ENCODE measurements at regions not wholly inside any gene's neighbourhood (a gene's known extent, or its start where the extent isn't known, plus 50 kb on each side); places are given as distances from the start of the nearest gene placed in this dataset.

DNA sequence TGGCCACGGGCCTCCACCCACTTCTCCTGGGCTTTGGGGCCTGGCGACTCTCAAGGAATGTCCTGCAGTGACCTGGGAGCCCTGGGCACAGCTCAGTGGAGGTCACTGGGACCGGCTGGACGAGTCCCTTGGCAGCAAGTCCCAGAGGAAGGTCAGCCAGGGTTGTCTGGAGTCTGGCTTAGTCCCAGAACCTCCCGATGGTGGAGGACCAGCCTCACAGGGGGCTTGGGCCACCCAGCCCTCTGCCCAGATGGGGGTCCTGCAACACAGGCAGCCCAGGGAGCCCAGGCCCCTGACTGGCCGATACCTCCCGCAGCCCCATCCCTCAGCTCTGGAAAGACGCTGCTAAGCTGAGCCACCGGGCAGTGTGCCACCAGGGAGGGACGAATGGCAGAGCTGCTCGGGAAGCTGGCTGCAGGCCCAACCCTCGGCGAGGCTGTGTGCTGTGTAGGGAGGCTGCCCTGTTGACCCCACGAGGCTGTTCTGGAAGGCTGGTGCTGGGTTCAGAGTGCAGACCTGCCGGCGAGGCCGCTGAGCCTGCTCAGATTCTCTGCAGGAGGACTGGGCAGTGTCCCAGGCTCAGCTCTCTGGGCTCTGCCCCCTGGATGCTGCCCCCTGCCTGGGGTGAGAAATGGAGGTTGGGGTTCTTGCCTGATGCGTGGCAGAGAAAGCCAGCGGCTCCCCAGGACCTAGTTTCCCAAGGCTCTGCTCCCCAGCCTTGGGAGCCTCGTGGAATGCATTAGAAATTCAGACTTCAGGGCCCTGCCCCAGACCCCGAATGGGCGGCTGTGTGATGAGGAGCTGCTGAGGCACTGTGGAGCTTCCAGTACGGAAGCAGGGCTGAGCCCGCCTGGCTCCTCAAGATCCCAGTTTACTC is 61.7 kb downstream of the ADRA2C start:
- H3K4me3 ChIP-seq (ENCODE audit: low read depth, low read length) = no peak overlapping the region
- DNase-seq (ENCODE audit: low read depth) = no peak
- TF ChIP-seq MYC (IDR thresholded peaks at IDR 0.05; ENCODE audit: low read depth, low read length) = no peak
- TF ChIP-seq, protein P1, sequence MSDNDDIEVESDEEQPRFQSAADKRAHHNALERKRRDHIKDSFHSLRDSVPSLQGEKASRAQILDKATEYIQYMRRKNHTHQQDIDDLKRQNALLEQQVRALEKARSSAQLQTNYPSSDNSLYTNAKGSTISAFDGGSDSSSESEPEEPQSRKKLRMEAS (IDR thresholded peaks at IDR 0.05; ENCODE audit: low read depth, low read length) = no peak
- no peak for TF ChIP-seq POLR2A (IDR thresholded peaks at IDR 0.05; ENCODE audit: extremely low read depth, insufficient read length)
- TF ChIP-seq, protein P2, sequence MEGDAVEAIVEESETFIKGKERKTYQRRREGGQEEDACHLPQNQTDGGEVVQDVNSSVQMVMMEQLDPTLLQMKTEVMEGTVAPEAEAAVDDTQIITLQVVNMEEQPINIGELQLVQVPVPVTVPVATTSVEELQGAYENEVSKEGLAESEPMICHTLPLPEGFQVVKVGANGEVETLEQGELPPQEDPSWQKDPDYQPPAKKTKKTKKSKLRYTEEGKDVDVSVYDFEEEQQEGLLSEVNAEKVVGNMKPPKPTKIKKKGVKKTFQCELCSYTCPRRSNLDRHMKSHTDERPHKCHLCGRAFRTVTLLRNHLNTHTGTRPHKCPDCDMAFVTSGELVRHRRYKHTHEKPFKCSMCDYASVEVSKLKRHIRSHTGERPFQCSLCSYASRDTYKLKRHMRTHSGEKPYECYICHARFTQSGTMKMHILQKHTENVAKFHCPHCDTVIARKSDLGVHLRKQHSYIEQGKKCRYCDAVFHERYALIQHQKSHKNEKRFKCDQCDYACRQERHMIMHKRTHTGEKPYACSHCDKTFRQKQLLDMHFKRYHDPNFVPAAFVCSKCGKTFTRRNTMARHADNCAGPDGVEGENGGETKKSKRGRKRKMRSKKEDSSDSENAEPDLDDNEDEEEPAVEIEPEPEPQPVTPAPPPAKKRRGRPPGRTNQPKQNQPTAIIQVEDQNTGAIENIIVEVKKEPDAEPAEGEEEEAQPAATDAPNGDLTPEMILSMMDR (IDR thresholded peaks at IDR 0.05; ENCODE audit: low read depth, low read length) = no peak

DNA sequence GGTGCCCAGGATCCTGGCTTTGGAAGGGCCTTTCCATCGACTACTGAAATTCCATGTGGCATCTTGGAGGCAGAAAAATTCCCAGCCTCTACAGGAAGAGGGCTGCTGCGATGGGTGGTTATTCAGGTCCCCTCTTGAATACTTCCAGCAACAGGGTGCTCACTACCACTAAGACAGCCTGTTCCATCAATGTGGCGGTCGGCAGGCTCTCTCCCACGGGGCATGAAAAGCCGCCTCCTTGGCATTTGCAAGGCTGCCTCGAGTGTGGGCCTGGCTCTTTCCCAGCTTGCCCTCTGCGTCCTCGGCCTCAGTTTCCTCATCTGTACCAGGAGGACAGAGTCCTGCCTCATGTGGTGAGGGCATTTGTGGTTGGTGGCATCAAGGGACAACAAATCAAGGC is 62.4 kb downstream of the ADRA2C start:
- TF ChIP-seq, protein P1 (IDR thresholded peaks at IDR 0.05; ENCODE audit: low read depth, low read length) = no peak
- TF ChIP-seq POLR2A (IDR thresholded peaks at IDR 0.05; ENCODE audit: extremely low read depth, insufficient read length) (no peak), MYC (IDR thresholded peaks at IDR 0.05; ENCODE audit: low read depth, low read length) (no peak)
- TF ChIP-seq, protein P2 (IDR thresholded peaks at IDR 0.05; ENCODE audit: low read depth, low read length) = no peak
- H3K4me3 ChIP-seq (ENCODE audit: low read depth, low read length) = no peak overlapping the region
- no peak for DNase-seq (ENCODE audit: low read depth)

DNA sequence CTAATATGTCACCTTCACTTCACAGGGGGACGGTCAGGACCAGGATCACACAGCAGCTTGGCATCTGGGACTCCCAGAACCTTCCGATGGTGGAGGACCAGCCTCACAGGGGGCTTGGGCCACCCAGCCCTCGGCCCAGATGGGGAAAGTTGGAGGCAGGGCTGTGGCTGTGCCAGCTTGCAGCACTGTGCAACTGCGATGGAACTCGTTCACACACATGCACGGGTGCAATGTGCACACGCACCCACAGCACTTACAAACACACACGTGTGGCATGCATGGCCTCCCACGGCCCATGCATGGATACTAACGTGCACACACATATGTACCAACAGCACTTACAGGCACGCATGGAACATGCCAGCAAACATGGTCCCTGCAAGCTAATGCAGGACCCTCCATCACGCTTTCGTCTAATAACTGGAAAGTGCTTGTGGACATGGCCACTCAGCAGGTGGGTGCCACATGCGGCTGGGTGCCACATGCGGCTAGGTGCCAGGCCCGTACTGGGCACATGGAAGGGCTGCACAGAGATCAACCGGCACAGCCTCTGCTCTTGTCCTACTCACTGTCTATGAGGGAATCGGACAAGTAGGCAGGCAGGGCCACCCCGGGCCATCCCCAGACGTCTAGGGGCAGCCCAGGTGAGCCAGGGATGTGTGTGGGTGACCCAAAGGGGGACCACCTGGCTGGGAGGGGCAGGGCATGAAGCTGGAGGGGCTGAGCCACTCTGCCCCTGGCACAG is 63.2 kb downstream of the ADRA2C start:
- TF ChIP-seq, protein P1 (IDR thresholded peaks at IDR 0.05; ENCODE audit: low read depth, low read length) = 0 out of 2 replicates have a peak, but pooled peaks have one; percentile 5
- TF ChIP-seq, protein P2 (IDR thresholded peaks at IDR 0.05; ENCODE audit: low read depth, low read length) = no peak
- DNase-seq (ENCODE audit: low read depth) = no peak
- H3K4me3 ChIP-seq (ENCODE audit: low read depth, low read length) = no peak overlapping the region

DNA sequence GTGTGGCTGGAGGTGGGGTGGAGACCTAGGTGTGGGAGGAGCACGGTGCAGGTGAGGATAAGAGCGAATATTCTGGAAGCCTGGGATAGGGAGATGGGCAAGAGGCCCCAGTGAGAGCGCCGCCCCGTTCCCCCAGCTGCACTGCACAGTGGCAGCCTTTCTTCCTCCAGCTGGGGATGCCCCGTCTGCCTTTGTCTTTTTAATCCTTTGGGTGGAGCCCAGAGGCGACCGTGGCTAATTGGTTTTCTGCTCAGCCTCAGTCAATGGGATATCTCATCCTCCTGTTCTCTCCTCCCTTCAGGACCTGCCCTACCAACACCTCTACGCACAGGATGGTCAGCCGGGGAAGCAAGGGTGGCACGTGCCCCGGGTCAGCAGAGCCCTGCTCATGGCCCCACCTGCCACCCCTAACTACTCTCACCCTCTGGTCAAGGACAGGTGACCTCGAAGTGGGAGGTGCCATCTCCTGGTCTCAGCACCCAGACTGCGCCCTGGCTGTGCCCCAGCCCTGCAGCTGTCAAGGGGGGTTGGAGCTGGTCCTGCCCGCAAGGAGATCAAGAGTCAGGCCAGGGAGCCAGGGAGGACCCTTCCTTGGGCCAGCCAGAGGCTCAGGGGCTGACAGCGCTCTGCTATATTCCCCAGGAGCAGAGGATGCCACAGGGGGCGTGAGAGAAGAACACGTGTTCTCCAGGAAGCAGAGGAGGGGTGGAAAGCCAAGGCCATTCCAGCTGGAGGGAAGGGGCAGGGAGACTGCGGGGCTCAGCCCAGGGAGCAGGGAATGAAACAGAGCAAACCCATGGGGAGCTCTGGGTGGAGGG is 64.0 kb downstream of the ADRA2C start:
- DNase-seq (ENCODE audit: low read depth) = no peak
- no peak overlapping the region for H3K4me3 ChIP-seq (ENCODE audit: low read depth, low read length)
- TF ChIP-seq, protein P1 (IDR thresholded peaks at IDR 0.05; ENCODE audit: low read depth, low read length) = no peak

DNA sequence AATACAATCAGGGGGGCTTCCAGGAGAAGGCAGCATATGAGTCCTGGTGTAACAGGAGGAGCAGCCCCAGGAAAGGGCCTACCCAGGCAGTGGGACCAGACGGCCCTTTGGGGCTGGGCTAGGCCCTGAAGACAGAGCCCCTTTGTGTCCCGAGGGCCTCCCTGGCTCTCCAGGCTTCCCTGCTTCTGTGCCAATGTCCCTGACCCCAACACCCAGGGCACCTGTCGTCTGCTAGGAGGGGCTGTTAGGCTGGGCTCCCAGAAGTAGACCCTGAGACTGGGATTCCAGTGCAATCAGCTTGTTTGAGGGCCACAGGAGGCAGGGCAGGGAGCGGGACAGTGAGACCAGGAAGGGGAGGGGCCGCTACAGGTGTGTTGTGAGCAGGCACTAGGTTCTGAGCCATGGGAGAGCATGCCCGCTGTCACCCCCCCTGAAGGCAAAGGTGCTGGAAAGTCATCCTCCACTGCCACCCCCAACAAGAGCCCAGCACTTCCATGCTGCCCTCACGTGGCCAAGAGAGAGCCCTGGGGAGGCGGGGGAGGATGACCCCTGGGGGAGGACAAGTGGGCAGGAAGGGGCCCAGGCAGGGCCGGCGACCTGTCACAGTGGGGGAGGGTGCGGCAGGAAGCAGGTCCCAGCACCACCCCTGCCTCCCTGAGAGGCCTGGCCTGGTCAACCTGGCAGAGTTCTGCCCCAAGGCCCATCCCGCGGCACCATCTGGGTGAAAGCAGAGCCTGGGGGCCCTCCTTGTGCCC is 64.8 kb downstream of the ADRA2C start:
- TF ChIP-seq, protein P2 (IDR thresholded peaks at IDR 0.05; ENCODE audit: low read depth, low read length) = peak; percentile 16
- TF ChIP-seq, protein P1 (IDR thresholded peaks at IDR 0.05; ENCODE audit: low read depth, low read length) = peak; percentile 41; the same call in 1 of the 2 replicates
- TF ChIP-seq MYC (IDR thresholded peaks at IDR 0.05; ENCODE audit: low read depth, low read length) (peak; percentile 54), POLR2A (IDR thresholded peaks at IDR 0.05; ENCODE audit: extremely low read depth, insufficient read length) (no peak)
- DNase-seq (ENCODE audit: low read depth) = peak; percentile 49
- H3K4me3 ChIP-seq (ENCODE audit: low read depth, low read length) = no peak overlapping the region

Measured in NB4 (cell line).